GM18519 (cell line): ENCODE measurements at regions not wholly inside any gene's neighbourhood (a gene's known extent, or its start where the extent isn't known, plus 50 kb on each side); places are given as distances from the start of the nearest gene placed in this dataset.
"Not testable (repeated sequence)": the region's sequence is repeated elsewhere in the genome, so short reads cannot be mapped to it uniquely, and the experiment has no call there.

Experiments used
- ATAC-seq: cut with Tn5 transposase; IDR thresholded peaks from one replicate; pipeline ENCODE4 v1.9.1; 2021; ENCODE audit warnings: mild to moderate bottlenecking, moderate library complexity; ENCODE audit not compliant: unreplicated experiment, low FRiP score

- no peak for ATAC-seq
Observed at GRCh38 chr7:45259966-45260646, 102.5 kb downstream of the RAMP3 start.

- no peak for ATAC-seq
Observed at GRCh38 chr7:45267262-45267661, 109.7 kb downstream of the RAMP3 start.

- no peak for ATAC-seq
Observed at GRCh38 chr7:45268013-45268412, 110.4 kb downstream of the RAMP3 start.

- ATAC-seq, result no peak
Observed at GRCh38 chr7:45269192-45269591, 111.6 kb downstream of the RAMP3 start.

- no peak for ATAC-seq
Observed at GRCh38 chr7:45278763-45279398, 121.3 kb downstream of the RAMP3 start.

- not testable (repeated sequence) for ATAC-seq
Observed at GRCh38 chr7:45289611-45290010, 132.0 kb downstream of the RAMP3 start.

- ATAC-seq, result no peak
Observed at GRCh38 chr7:45290880-45291279, 133.3 kb downstream of the RAMP3 start.

- ATAC-seq, result no peak
Observed at GRCh38 chr7:45292481-45292880, 134.9 kb downstream of the RAMP3 start.

GRCh38 chr7:45293295-45293942 is 135.8 kb downstream of the RAMP3 start:
- no peak for ATAC-seq

GRCh38 chr7:45294559-45294958 is 137.0 kb downstream of the RAMP3 start:
- ATAC-seq, result no peak

- no peak for ATAC-seq
Observed at GRCh38 chr7:45295222-45295621, 137.6 kb downstream of the RAMP3 start.

GRCh38 chr7:45296748-45297147 is 139.2 kb downstream of the RAMP3 start:
- no peak for ATAC-seq

- no peak for ATAC-seq
Observed at GRCh38 chr7:45306752-45307305, 149.2 kb downstream of the RAMP3 start.

GRCh38 chr7:45311597-45311996 is 154.0 kb downstream of the RAMP3 start:
- ATAC-seq, result no peak

- not testable (repeated sequence) for ATAC-seq
Observed at GRCh38 chr7:45315512-45315911, 157.9 kb downstream of the RAMP3 start.

- no peak for ATAC-seq
Observed at GRCh38 chr7:45324683-45325237, 167.2 kb downstream of the RAMP3 start.

- ATAC-seq, result no peak
Observed at GRCh38 chr7:45325378-45325777, 167.8 kb downstream of the RAMP3 start.

- no peak for ATAC-seq
Observed at GRCh38 chr7:45328403-45328981, 170.9 kb downstream of the RAMP3 start.

- no peak for ATAC-seq
Observed at GRCh38 chr7:45331563-45331962, 174.0 kb downstream of the RAMP3 start.

GRCh38 chr7:45335024-45335423 is 177.4 kb downstream of the RAMP3 start:
- not testable (repeated sequence) for ATAC-seq

GRCh38 chr7:45342236-45342635 is 184.6 kb downstream of the RAMP3 start:
- ATAC-seq, result no peak
